22Rv1 (cell line): ENCODE measurements at regions not wholly inside any gene's neighbourhood (a gene's known extent, or its start where the extent isn't known, plus 50 kb on each side); places are given as distances from the start of the nearest gene placed in this dataset.

Experiments
- ZFX ChIP-seq: fragments of 450-650 bp; IDR thresholded peaks from 2 replicates; pipeline ENCODE4 v1.6.1; 2017; ENCODE audit warnings: antibody characterized with exemption, borderline replicate concordance
- TF ChIP-seq, protein P1 (sequence below): fragments of 450-650 bp; IDR thresholded peaks from 2 replicates; pipeline ENCODE4 v1.5.1; 2017; ENCODE audit warnings: mild to moderate bottlenecking

DNA sequence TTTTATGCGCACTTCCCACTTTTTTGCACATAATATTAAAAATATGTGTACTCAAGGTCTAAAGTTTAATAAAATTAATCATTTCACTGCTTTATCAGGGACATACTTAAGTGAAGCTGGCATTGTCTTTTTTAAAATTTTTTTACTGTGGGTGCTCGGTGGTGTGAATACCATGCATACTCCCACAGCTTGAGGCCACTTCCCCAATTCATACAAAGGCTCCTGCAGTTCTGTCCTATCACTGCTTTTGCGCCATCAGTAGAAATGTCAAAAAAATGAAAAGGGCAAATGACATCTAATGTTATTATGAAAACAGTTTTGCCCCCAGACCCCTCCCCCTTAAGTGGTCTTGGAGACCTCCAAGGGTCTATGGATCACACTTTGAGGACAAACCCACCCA, 464.1 kb upstream of the ARID1B start:
- TF ChIP-seq, protein P1, sequence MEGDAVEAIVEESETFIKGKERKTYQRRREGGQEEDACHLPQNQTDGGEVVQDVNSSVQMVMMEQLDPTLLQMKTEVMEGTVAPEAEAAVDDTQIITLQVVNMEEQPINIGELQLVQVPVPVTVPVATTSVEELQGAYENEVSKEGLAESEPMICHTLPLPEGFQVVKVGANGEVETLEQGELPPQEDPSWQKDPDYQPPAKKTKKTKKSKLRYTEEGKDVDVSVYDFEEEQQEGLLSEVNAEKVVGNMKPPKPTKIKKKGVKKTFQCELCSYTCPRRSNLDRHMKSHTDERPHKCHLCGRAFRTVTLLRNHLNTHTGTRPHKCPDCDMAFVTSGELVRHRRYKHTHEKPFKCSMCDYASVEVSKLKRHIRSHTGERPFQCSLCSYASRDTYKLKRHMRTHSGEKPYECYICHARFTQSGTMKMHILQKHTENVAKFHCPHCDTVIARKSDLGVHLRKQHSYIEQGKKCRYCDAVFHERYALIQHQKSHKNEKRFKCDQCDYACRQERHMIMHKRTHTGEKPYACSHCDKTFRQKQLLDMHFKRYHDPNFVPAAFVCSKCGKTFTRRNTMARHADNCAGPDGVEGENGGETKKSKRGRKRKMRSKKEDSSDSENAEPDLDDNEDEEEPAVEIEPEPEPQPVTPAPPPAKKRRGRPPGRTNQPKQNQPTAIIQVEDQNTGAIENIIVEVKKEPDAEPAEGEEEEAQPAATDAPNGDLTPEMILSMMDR: no peak
- TF ChIP-seq ZFX: no peak
